Transverse colon (tissue), 4 donors: ENCODE measurements at regions not wholly inside any gene's neighbourhood (a gene's known extent, or its start where the extent isn't known, plus 50 kb on each side); places are given as distances from the start of the nearest gene placed in this dataset.

Experiments used
- DNase-seq: peaks from one replicate; pipeline ENCODE4 v3.0.0-alpha.2; 2019
- H3K27ac ChIP-seq, 4 donors: fragments of 200-600 bp; sonication (generic); 2 replicates each; pipeline ENCODE4 v1.5.1; 2016 to 2018; ENCODE audit warnings: inconsistent platforms in 4 of 4
- H3K27me3 ChIP-seq: fragments of 200-600 bp; sonication (generic); 2 replicates; pipeline ENCODE4 v1.5.1; 2017; ENCODE audit warnings: inconsistent platforms
- H3K36me3 ChIP-seq, 4 donors: fragments of 200-600 bp; sonication (generic); 2 replicates each; pipeline ENCODE4 v1.5.1; 2017 to 2019; ENCODE audit warnings: inconsistent platforms in 4 of 4
- H3K4me1 ChIP-seq, 4 donors: fragments of 200-600 bp; sonication (generic); 2 replicates each; pipeline ENCODE4 v1.5.1; 2017 to 2020; ENCODE audit warnings: inconsistent platforms in 4 of 4
- H3K4me3 ChIP-seq, 4 donors: fragments of 200-600 bp; sonication (generic); 1 replicate in 1 of 4; 2 replicates in 3 of 4; pipeline versions ENCODE4 v1.5.1 to v1.6.1; 2017 to 2019; ENCODE audit warnings: inconsistent platforms in 4 of 4
- H3K9me3 ChIP-seq, 2 donors: fragments of 200-600 bp; sonication (generic); 2 replicates each; pipeline ENCODE4 v1.5.1; 2017 to 2019; ENCODE audit warnings: inconsistent platforms in 2 of 2
- CTCF ChIP-seq, 5 experiments: fragments of 200-600 bp in 3 of 5; fragments of 450-650 bp in 2 of 5; sonication (generic) in 3 of 5; IDR thresholded peaks; 1 replicate in 2 of 5; 2 replicates in 3 of 5; pipeline ENCODE4 v1.5.1; 2016 to 2017; ENCODE audit warnings: antibody characterized with exemption in 5 of 5, inconsistent platforms in 3 of 5, mild to moderate bottlenecking in 2 of 5, moderate library complexity in 1 of 5
- EP300 ChIP-seq: sonication (generic); formaldehyde crosslinking; IDR thresholded peaks from one replicate; pipeline ENCODE4 v1.6.1; 2017; ENCODE audit warnings: antibody characterized with exemption, low read depth
- POLR2A ChIP-seq: fragments of 450-650 bp; IDR thresholded peaks from one replicate; pipeline ENCODE4 v1.6.1; 2016; ENCODE audit warnings: antibody characterized with exemption, mild to moderate bottlenecking, moderate library complexity
- POLR2AphosphoS5 ChIP-seq, 3 donors: sonication (generic); formaldehyde crosslinking; IDR thresholded peaks; one replicate each; pipeline ENCODE4 v1.6.1; 2016; ENCODE audit warnings: antibody characterized with exemption in 3 of 3
- WGBS, 2 donors: methylation state at CpG; one replicate each; pipeline ENCODE4 v1.1.5; 2018; ENCODE audit warnings: low coverage in 1 of 2; 5-methylcytosine and 5-hydroxymethylcytosine counted together
- in situ Hi-C, 4 donors: fragments of 200-750 bp; cut with MboI; loops; one replicate each; pipeline versions ENCODE4 v1.15.0 to v1.15.1; 2017; ENCODE audit warnings: low sequenced_read_pairs in 3 of 4, low pct_ligation_motif_present in 1 of 4, low pct_unique_long_range_greater_than_20kb in 1 of 4
- intact Hi-C: fragments of 100-400 bp; cut with DNase I; formaldehyde crosslinking; loops from one replicate; pipeline ENCODE4 v1.15.1; 2023; ENCODE audit warnings: low total_unique reads

- in situ Hi-C loops (no loop called here), intact Hi-C loops (no loop called here)
- WGBS, 2 donors = 85 to 97% methylated on average over 2 of the region's 2 CpGs
- Histone ChIP-seq H3K36me3 (no peaks in the 10 kb centered on the region), H3K4me3 (no peak overlapping the region), H3K9me3 (no peaks in the 10 kb centered on the region), H3K27me3 (no peaks in the 10 kb centered on the region), H3K27ac (no peak overlapping the region), H3K4me1 (no peaks in the 10 kb centered on the region)
- TF ChIP-seq POLR2AphosphoS5 (IDR thresholded peaks at IDR 0.05) (no peak), CTCF (IDR thresholded peaks at IDR 0.05) (no peak), EP300 (no peak), POLR2A (no peak)
- no peak for DNase-seq
Measured at GRCh38 chr4:84179409-84179808, 319.7 kb downstream of the NKX6-1 start.

DNA sequence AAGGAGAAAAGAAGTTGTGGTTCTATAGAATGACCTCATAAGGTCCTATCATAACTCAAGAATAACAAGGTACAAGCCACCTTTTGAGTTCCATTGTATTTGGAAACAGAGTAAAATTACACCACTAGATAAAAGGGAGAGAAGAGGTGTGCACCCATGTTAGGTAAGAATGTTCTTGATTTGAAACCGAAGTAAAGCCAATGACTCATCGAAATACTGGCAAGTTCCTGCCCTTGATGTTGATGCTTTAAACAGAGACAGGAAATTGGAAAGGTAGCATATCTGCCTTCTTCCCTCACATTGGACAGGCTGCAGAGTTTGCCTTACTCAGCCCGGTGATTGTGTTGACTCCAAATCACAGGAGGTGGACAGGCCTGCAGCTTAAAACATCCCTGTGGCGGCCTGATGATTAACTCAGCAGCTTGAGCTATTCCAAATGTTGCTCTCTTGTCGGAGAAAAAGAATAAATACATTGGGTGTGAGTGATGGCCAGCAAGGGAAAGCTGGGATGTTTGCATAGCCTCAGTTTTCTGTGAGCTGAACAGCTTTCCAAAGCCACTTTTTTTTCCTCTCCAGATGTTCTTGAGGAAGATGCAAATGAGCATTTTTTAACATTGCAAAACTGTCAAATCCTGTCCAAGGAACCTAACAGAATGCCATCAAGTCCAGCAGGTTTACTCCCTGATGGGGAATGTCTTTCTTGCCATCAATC is 321.1 kb downstream of the NKX6-1 start:
- TF ChIP-seq POLR2AphosphoS5 (IDR thresholded peaks at IDR 0.05) = no peak
- TF ChIP-seq CTCF (IDR thresholded peaks at IDR 0.05) = no peak
- no peak for TF ChIP-seq POLR2A
- TF ChIP-seq EP300 = no peak
- no peaks in the 10 kb centered on the region for H3K36me3 ChIP-seq
- no peaks in the 10 kb centered on the region for H3K9me3 ChIP-seq
- 67 to 100% methylated on average over 1 to 5 of the region's 5 CpGs for WGBS, 2 donors
- no peak overlapping the region for H3K27ac ChIP-seq
- intact Hi-C loops (no loop called here), in situ Hi-C loops (no loop called here)
- H3K4me3 ChIP-seq = no peak overlapping the region
- H3K27me3 ChIP-seq = no peaks in the 10 kb centered on the region
- H3K4me1 ChIP-seq = no peaks in the 10 kb centered on the region
- no peak for DNase-seq

DNA sequence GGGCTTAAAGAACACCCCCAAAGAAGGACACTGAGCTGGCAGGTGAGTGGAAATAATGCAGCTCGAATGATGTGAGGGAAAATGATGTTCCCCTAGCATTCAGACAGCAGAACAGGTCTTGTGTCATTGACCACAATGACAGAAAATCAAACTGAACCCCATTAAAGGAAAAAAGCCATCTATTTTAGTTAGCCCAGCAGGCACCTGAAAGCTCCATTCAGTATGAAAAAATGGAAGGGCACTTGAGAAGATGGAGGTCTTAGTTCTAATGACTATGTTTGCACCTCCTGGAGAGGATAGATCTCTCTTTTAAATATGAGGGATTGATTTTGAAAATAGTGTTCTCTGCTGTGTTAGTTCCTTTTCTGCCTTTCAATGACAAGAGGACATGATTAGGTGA is 323.1 kb downstream of the NKX6-1 start:
- no peaks in the 10 kb centered on the region for H3K27me3 ChIP-seq
- H3K4me3 ChIP-seq = no peak overlapping the region
- H3K36me3 ChIP-seq = no peaks in the 10 kb centered on the region
- no peaks in the 10 kb centered on the region for H3K4me1 ChIP-seq
- WGBS, 2 donors = 56 to 73% methylated on average over 1 of the region's 1 CpG
- no peak overlapping the region for H3K27ac ChIP-seq
- DNase-seq = no peak
- intact Hi-C loops = no loop called here
- in situ Hi-C loops = no loop called here
- no peak for TF ChIP-seq EP300
- no peak for TF ChIP-seq CTCF (IDR thresholded peaks at IDR 0.05)
- TF ChIP-seq POLR2AphosphoS5 (IDR thresholded peaks at IDR 0.05) = no peak
- TF ChIP-seq POLR2A = no peak
- H3K9me3 ChIP-seq = no peaks in the 10 kb centered on the region

DNA sequence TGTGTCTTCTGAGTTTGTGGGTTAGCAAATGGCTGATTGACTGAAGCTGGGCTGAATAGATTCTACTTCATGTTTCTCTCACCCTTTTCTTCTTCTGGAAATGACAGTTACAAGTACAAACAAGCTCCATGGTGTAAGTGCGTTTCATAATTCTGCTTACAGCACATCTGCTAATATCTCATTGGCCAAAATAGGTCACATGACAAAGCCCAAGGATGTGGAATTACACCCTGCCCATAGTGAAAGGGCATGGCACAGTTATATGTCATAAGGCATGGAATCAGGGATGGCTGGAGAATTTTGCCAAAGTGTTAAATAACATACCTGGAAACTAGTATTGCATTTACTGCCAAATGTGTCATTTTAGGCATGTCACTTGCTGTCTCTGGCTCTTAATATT is 327.2 kb downstream of the NKX6-1 start:
- intact Hi-C loops = no loop called here

More for the DNA sequence above, 327.2 kb downstream of the NKX6-1 start:
- TF ChIP-seq POLR2AphosphoS5 (IDR thresholded peaks at IDR 0.05) = no peak
- TF ChIP-seq EP300 = no peak
- TF ChIP-seq POLR2A = no peak
- TF ChIP-seq CTCF (IDR thresholded peaks at IDR 0.05) = no peak
- WGBS, 2 donors = 75 to 77% methylated on average over 1 of the region's 1 CpG
- H3K27me3 ChIP-seq = no peaks in the 10 kb centered on the region
- H3K4me3 ChIP-seq = no peak overlapping the region
- H3K4me1 ChIP-seq = no peaks in the 10 kb centered on the region
- no peaks in the 10 kb centered on the region for H3K36me3 ChIP-seq
- no peaks in the 10 kb centered on the region for H3K9me3 ChIP-seq
- no peak overlapping the region for H3K27ac ChIP-seq
- no peak for DNase-seq
- in situ Hi-C loops = loop anchor here in 1 of 4 donors (25.0 kb wide), 1 partner anchor 340 kb away; no protein-coding TSS in a partner anchor
